WTC11 (cell line): ENCODE measurements at regions not wholly inside any gene's neighbourhood (a gene's known extent, or its start where the extent isn't known, plus 50 kb on each side); places are given as distances from the start of the nearest gene placed in this dataset.

Source experiments
- ATAC-seq: fragments of 200-7000 bp; cut with Tn5 transposase; 2 replicates; pipeline ENCODE4 v1.10.0; 2021; ENCODE audit warnings: mild to moderate bottlenecking, moderate library complexity
- CTCF ChIA-PET: fragments of 300-600 bp; sonication (Branson Sonifier 250); formaldehyde crosslinking; loops from one replicate; lab custom pipeline; 2021; ENCODE audit warnings: antibody characterized with exemption; lab: Charles Lee
- POLR2A ChIA-PET: fragments of 350-600 bp; sonication (Branson Sonifier 250); formaldehyde crosslinking; loops from one replicate; lab custom pipeline; 2021; ENCODE audit warnings: antibody characterized with exemption; lab: Charles Lee
- DNase-seq: peaks from one replicate; pipeline ENCODE4 v3.0.0; 2021; ENCODE audit warnings: low spot score
- H3K27ac Mint-ChIP-seq: 2 replicates; pipeline ENCODE4 v1.8.0; 2021; ENCODE audit warnings: mixed read lengths
- H3K27me3 Mint-ChIP-seq: 2 replicates; pipeline ENCODE4 v1.8.0; 2021; ENCODE audit warnings: low read depth, mild to moderate bottlenecking, moderate library complexity, mixed read lengths
- H3K36me3 Mint-ChIP-seq: 2 replicates; pipeline ENCODE4 v1.8.0; 2021; ENCODE audit warnings: mixed read lengths
- H3K4me1 Mint-ChIP-seq: 2 replicates; pipeline ENCODE4 v1.8.0; 2022; ENCODE audit warnings: mixed read lengths
- H3K4me3 Mint-ChIP-seq: 2 replicates; pipeline ENCODE4 v1.8.0; 2021; ENCODE audit warnings: mild to moderate bottlenecking, moderate library complexity, mixed read lengths
- H3K9me3 Mint-ChIP-seq: 2 replicates; pipeline ENCODE4 v1.8.0; 2021; ENCODE audit warnings: mixed read lengths
- CREM ChIP-seq: sonication (generic); formaldehyde crosslinking; IDR thresholded peaks from 2 replicates; pipeline ENCODE4 v1.8.1; 2022; ENCODE audit warnings: mild to moderate bottlenecking, missing genetic modification reagents, moderate library complexity
- ELF4 ChIP-seq: sonication (generic); formaldehyde crosslinking; IDR thresholded peaks from 2 replicates; pipeline ENCODE4 v1.8.1; 2022; ENCODE audit warnings: low read depth, mild to moderate bottlenecking, moderate library complexity, missing genetic modification reagents
- EMX1 ChIP-seq: fragments of 250-450 bp; sonication (Bioruptor Pico); IDR thresholded peaks from 2 replicates; pipeline ENCODE4 v1.8.0; 2021; ENCODE audit warnings: mild to moderate bottlenecking
- FOXP1 ChIP-seq: sonication (generic); formaldehyde crosslinking; IDR thresholded peaks from 2 replicates; pipeline ENCODE4 v1.8.0; 2022; ENCODE audit warnings: missing genetic modification reagents, mild to moderate bottlenecking, moderate library complexity, borderline replicate concordance
- GRHL2 ChIP-seq: fragments of 250-450 bp; sonication (Bioruptor Pico); IDR thresholded peaks from 2 replicates; pipeline ENCODE4 v1.8.0; 2022; ENCODE audit warnings: mild to moderate bottlenecking, moderate library complexity; ENCODE audit not compliant: insufficient replicate concordance, severe bottlenecking
- GTF2I ChIP-seq: fragments of 250-450 bp; sonication (Bioruptor Pico); conservative IDR thresholded peaks from 2 replicates; pipeline ENCODE4 v1.4.0; 2021; ENCODE audit warnings: mild to moderate bottlenecking
- KAT7 ChIP-seq: sonication (generic); formaldehyde crosslinking; IDR thresholded peaks from 2 replicates; pipeline ENCODE4 v1.8.1; 2023; ENCODE audit warnings: missing genetic modification reagents, mild to moderate bottlenecking, borderline replicate concordance
- MYBL2 ChIP-seq: sonication (generic); formaldehyde crosslinking; IDR thresholded peaks from 2 replicates; pipeline ENCODE4 v1.8.1; 2023; ENCODE audit warnings: mild to moderate bottlenecking, moderate library complexity, missing genetic modification reagents
- NFATC4 ChIP-seq: fragments of 250-450 bp; sonication (Bioruptor Pico); IDR thresholded peaks from 2 replicates; pipeline ENCODE4 v1.9.0; 2021; ENCODE audit warnings: mild to moderate bottlenecking
- NR3C1 ChIP-seq: sonication (generic); formaldehyde crosslinking; conservative IDR thresholded peaks from 2 replicates; pipeline ENCODE4 v1.8.1; 2023; ENCODE audit warnings: low read depth, mild to moderate bottlenecking, missing genetic modification reagents
- OVOL2 ChIP-seq: fragments of 250-450 bp; sonication (Bioruptor Pico); IDR thresholded peaks from 2 replicates; pipeline ENCODE4 v1.9.0; 2021; ENCODE audit warnings: mild to moderate bottlenecking, borderline replicate concordance
- RORB ChIP-seq: fragments of 250-450 bp; sonication (Bioruptor Pico); IDR thresholded peaks from 2 replicates; pipeline ENCODE4 v1.9.0; 2021; ENCODE audit warnings: mild to moderate bottlenecking
- SMAD3 ChIP-seq: sonication (generic); formaldehyde crosslinking; IDR thresholded peaks from 2 replicates; pipeline ENCODE4 v1.8.0; 2022; ENCODE audit warnings: missing genetic modification reagents, mild to moderate bottlenecking, borderline replicate concordance
- ZNF138 ChIP-seq: sonication (generic); formaldehyde crosslinking; conservative IDR thresholded peaks from 2 replicates; pipeline ENCODE4 v1.8.1; 2022; ENCODE audit warnings: mild to moderate bottlenecking, moderate library complexity, missing genetic modification reagents
- ZNF423 ChIP-seq: fragments of 250-450 bp; sonication (Bioruptor Pico); IDR thresholded peaks from 2 replicates; pipeline ENCODE4 v2.1.2; 2022; ENCODE audit warnings: mild to moderate bottlenecking, moderate library complexity
- ZNF671 ChIP-seq: fragments of 250-450 bp; sonication (Bioruptor Pico); IDR thresholded peaks from 2 replicates; pipeline ENCODE4 v1.8.0; 2021; ENCODE audit warnings: mild to moderate bottlenecking
- TF ChIP-seq, protein P1 (sequence below): sonication (generic); formaldehyde crosslinking; IDR thresholded peaks from 2 replicates; pipeline ENCODE4 v1.8.0; 2023; ENCODE audit warnings: missing genetic modification reagents, mild to moderate bottlenecking, borderline replicate concordance
- TF ChIP-seq, protein P2 (sequence below): fragments of 250-450 bp; sonication (Bioruptor Pico); IDR thresholded peaks from 2 replicates; pipeline ENCODE4 v2.1.2; 2022; ENCODE audit warnings: mild to moderate bottlenecking, moderate library complexity
- TF ChIP-seq, protein P3 (sequence below): fragments of 250-450 bp; sonication (Bioruptor Pico); IDR thresholded peaks from 2 replicates; pipeline ENCODE4 v1.9.0; 2021; ENCODE audit warnings: mild to moderate bottlenecking
- TF ChIP-seq, protein P4 (sequence below): fragments of 250-450 bp; sonication (Bioruptor Pico); IDR thresholded peaks from 2 replicates; pipeline ENCODE4 v1.9.0; 2021; ENCODE audit warnings: mild to moderate bottlenecking, borderline replicate concordance
- TF ChIP-seq, protein P5 (sequence below): sonication (generic); formaldehyde crosslinking; IDR thresholded peaks from 2 replicates; pipeline ENCODE4 v1.8.0; 2022; ENCODE audit warnings: mild to moderate bottlenecking, missing genetic modification reagents

DNA sequence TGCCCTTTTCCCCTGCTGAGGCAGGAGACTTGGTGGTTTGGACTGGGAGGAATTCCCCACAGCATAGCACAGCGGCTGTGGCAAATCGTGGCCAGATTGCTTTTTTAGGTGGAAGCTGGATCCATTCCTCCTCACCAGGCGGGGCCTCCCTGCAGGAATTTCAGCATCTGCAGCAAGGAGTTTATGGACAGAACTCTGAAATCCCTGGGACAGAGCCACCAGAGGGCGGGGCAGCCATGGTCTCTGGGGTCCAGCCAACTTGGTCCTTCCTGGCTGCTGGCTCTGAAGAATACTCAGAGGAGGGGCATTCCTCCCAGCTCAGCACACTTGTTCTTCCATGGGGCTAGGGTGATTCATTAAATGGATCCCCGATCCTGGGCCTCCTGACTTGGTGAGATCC lies 794.3 kb downstream of the SH3BGRL start:
- ATAC-seq, result no peak
- ChIA-PET POLR2A (no interaction called here), CTCF (no interaction called here)
- H3K4me1 Mint-ChIP-seq, result no peaks in the 10 kb centered on the region
- no peaks in the 10 kb centered on the region; the same call in 1 of the 2 replicates for H3K27me3 Mint-ChIP-seq
- no peak for DNase-seq
- peaks cover 3% of the 10 kb centered on the region; the same call in 1 of the 2 replicates for H3K36me3 Mint-ChIP-seq
- no peak overlapping the region for H3K4me3 Mint-ChIP-seq
- H3K9me3 Mint-ChIP-seq, result peaks cover 57% of the 10 kb centered on the region
- TF ChIP-seq, protein P1, sequence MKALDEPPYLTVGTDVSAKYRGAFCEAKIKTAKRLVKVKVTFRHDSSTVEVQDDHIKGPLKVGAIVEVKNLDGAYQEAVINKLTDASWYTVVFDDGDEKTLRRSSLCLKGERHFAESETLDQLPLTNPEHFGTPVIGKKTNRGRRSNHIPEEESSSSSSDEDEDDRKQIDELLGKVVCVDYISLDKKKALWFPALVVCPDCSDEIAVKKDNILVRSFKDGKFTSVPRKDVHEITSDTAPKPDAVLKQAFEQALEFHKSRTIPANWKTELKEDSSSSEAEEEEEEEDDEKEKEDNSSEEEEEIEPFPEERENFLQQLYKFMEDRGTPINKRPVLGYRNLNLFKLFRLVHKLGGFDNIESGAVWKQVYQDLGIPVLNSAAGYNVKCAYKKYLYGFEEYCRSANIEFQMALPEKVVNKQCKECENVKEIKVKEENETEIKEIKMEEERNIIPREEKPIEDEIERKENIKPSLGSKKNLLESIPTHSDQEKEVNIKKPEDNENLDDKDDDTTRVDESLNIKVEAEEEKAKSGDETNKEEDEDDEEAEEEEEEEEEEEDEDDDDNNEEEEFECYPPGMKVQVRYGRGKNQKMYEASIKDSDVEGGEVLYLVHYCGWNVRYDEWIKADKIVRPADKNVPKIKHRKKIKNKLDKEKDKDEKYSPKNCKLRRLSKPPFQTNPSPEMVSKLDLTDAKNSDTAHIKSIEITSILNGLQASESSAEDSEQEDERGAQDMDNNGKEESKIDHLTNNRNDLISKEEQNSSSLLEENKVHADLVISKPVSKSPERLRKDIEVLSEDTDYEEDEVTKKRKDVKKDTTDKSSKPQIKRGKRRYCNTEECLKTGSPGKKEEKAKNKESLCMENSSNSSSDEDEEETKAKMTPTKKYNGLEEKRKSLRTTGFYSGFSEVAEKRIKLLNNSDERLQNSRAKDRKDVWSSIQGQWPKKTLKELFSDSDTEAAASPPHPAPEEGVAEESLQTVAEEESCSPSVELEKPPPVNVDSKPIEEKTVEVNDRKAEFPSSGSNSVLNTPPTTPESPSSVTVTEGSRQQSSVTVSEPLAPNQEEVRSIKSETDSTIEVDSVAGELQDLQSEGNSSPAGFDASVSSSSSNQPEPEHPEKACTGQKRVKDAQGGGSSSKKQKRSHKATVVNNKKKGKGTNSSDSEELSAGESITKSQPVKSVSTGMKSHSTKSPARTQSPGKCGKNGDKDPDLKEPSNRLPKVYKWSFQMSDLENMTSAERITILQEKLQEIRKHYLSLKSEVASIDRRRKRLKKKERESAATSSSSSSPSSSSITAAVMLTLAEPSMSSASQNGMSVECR (CRISPR knock-in tag), result no peak
- TF ChIP-seq RORB (CRISPR knock-in tag) (no peak), ZNF423 (CRISPR knock-in tag) (no peak), KAT7 (CRISPR knock-in tag) (no peak), NR3C1 (no peak), FOXP1 (CRISPR knock-in tag) (no peak), ELF4 (no peak), ZNF671 (CRISPR knock-in tag) (no peak)
- TF ChIP-seq, protein P2, sequence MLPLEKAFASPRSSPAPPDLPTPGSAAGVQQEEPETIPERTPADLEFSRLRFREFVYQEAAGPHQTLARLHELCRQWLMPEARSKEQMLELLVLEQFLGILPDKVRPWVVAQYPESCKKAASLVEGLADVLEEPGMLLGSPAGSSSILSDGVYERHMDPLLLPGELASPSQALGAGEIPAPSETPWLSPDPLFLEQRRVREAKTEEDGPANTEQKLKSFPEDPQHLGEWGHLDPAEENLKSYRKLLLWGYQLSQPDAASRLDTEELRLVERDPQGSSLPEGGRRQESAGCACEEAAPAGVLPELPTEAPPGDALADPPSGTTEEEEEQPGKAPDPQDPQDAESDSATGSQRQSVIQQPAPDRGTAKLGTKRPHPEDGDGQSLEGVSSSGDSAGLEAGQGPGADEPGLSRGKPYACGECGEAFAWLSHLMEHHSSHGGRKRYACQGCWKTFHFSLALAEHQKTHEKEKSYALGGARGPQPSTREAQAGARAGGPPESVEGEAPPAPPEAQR (CRISPR knock-in tag), result no peak
- H3K27ac Mint-ChIP-seq, result no peak overlapping the region

DNA sequence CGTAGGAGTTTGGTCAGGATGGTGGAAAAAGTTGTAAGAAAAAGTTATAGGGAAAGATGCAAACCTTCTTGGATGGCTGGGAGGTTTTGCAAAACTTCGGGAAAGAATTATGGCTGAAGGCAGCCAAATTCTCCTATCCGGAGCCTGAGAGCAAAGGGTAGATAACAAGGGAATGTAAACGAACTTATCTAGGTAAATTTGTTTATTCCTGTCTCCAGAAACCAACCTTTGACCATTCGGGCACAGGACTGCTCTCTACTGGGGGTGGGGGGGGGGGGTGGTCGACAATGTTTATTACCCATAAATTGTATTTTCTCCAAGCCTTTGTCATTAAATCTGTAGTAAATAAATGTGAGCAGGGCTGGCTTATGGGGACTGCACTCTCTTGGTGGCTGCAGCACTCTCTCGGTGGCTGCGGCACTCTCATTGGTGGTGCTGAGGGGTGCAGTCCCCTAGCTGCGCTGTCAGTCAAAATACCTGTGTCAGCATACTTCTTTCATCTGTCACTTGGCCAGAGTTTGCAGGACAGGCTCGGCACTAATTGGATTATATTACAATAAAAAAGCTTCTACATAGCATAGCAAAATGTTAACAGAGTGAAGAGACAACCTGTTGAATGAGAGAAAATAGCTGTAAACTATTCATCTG lies 827.8 kb downstream of the SH3BGRL start:
- TF ChIP-seq OVOL2 (CRISPR knock-in tag), result no peak
- no peak for TF ChIP-seq CREM (CRISPR knock-in tag)
- TF ChIP-seq, protein P3, sequence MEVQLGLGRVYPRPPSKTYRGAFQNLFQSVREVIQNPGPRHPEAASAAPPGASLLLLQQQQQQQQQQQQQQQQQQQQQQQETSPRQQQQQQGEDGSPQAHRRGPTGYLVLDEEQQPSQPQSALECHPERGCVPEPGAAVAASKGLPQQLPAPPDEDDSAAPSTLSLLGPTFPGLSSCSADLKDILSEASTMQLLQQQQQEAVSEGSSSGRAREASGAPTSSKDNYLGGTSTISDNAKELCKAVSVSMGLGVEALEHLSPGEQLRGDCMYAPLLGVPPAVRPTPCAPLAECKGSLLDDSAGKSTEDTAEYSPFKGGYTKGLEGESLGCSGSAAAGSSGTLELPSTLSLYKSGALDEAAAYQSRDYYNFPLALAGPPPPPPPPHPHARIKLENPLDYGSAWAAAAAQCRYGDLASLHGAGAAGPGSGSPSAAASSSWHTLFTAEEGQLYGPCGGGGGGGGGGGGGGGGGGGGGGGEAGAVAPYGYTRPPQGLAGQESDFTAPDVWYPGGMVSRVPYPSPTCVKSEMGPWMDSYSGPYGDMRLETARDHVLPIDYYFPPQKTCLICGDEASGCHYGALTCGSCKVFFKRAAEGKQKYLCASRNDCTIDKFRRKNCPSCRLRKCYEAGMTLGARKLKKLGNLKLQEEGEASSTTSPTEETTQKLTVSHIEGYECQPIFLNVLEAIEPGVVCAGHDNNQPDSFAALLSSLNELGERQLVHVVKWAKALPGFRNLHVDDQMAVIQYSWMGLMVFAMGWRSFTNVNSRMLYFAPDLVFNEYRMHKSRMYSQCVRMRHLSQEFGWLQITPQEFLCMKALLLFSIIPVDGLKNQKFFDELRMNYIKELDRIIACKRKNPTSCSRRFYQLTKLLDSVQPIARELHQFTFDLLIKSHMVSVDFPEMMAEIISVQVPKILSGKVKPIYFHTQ (CRISPR knock-in tag), result no peak
- no peak for TF ChIP-seq KAT7 (CRISPR knock-in tag)
- no peak for TF ChIP-seq SMAD3 (CRISPR knock-in tag)
- TF ChIP-seq NFATC4, result no peak
- TF ChIP-seq, protein P4, sequence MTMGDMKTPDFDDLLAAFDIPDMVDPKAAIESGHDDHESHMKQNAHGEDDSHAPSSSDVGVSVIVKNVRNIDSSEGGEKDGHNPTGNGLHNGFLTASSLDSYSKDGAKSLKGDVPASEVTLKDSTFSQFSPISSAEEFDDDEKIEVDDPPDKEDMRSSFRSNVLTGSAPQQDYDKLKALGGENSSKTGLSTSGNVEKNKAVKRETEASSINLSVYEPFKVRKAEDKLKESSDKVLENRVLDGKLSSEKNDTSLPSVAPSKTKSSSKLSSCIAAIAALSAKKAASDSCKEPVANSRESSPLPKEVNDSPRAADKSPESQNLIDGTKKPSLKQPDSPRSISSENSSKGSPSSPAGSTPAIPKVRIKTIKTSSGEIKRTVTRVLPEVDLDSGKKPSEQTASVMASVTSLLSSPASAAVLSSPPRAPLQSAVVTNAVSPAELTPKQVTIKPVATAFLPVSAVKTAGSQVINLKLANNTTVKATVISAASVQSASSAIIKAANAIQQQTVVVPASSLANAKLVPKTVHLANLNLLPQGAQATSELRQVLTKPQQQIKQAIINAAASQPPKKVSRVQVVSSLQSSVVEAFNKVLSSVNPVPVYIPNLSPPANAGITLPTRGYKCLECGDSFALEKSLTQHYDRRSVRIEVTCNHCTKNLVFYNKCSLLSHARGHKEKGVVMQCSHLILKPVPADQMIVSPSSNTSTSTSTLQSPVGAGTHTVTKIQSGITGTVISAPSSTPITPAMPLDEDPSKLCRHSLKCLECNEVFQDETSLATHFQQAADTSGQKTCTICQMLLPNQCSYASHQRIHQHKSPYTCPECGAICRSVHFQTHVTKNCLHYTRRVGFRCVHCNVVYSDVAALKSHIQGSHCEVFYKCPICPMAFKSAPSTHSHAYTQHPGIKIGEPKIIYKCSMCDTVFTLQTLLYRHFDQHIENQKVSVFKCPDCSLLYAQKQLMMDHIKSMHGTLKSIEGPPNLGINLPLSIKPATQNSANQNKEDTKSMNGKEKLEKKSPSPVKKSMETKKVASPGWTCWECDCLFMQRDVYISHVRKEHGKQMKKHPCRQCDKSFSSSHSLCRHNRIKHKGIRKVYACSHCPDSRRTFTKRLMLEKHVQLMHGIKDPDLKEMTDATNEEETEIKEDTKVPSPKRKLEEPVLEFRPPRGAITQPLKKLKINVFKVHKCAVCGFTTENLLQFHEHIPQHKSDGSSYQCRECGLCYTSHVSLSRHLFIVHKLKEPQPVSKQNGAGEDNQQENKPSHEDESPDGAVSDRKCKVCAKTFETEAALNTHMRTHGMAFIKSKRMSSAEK (CRISPR knock-in tag), result no peak
- TF ChIP-seq GRHL2 (CRISPR knock-in tag), result no peak
- TF ChIP-seq ZNF138 (CRISPR knock-in tag), result no peak
- no peak for TF ChIP-seq EMX1 (CRISPR knock-in tag)
- TF ChIP-seq MYBL2 (CRISPR knock-in tag), result no peak
- TF ChIP-seq GTF2I (CRISPR knock-in tag), result no peak
- TF ChIP-seq, protein P5, sequence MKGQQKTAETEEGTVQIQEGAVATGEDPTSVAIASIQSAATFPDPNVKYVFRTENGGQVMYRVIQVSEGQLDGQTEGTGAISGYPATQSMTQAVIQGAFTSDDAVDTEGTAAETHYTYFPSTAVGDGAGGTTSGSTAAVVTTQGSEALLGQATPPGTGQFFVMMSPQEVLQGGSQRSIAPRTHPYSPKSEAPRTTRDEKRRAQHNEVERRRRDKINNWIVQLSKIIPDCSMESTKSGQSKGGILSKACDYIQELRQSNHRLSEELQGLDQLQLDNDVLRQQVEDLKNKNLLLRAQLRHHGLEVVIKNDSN, result no peak
- TF ChIP-seq, all 79 proteins: peak for 0
- H3K4me3 Mint-ChIP-seq, result no peak overlapping the region
- H3K27me3 Mint-ChIP-seq, result no peaks in the 10 kb centered on the region
- peaks cover 8% of the 10 kb centered on the region for H3K9me3 Mint-ChIP-seq
- ChIA-PET POLR2A (no interaction called here), CTCF (no interaction called here)
- ATAC-seq, result no peak
- H3K36me3 Mint-ChIP-seq, result peaks cover 5% of the 10 kb centered on the region; the same call in 1 of the 2 replicates
- DNase-seq, result no peak
- no peak overlapping the region for H3K27ac Mint-ChIP-seq
- no peaks in the 10 kb centered on the region for H3K4me1 Mint-ChIP-seq
